ENCODE measurements at regions not wholly inside any gene's neighbourhood (a gene's known extent, or its start where the extent isn't known, plus 50 kb on each side); places are given as distances from the start of the nearest gene placed in this dataset.

DNA sequence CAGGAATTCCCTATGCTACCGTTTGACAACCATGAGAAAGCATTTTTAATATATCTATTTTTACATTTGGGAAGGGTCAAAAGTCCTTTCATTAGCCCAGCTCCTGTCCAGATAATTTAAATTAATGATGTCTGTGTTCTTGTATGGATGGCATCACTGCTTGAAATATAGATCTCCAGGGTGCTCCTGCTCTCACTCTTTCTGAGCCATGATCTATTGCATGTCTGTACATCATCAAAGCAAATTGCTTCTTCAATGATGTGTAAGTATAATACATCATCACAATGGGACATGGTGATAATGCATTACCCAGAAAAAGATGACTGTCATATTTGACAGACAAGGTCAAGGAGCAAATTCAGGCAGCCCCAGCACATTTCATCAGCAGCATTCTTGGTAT, 223.6 kb upstream of the CNTN6 start:
- H3K18ac ChIP-seq (ENCODE audit: extremely low read depth, low read length) = no peak overlapping the region
- WGBS, 2 experiments (ENCODE audit: extremely low coverage in 1 of 2, insufficient coverage in 1 of 2, insufficient read length in 1 of 2, insufficient replicate concordance in 2 of 2, low coverage in 1 of 2, low lambda C conversion rate in 2 of 2, missing lambda C conversion rate in 1 of 2) = 83% methylated on average over 1 of the region's 1 CpG; no CpG with 5 or more reads in 1 of the 2 experiments

More for the DNA sequence above, 223.6 kb upstream of the CNTN6 start:
- no peaks in the 10 kb centered on the region for H3K9me3 ChIP-seq (ENCODE audit: insufficient read depth in 2 of 2, low read depth in 1 of 2, low read length in 1 of 2)
- no peaks in the 10 kb centered on the region for H4K20me1 ChIP-seq (replicated peaks in 1 of 2; ENCODE audit: control insufficient read depth in 1 of 2, insufficient read depth in 2 of 2, low read length in 2 of 2)
- H4K8ac ChIP-seq (ENCODE audit: extremely low read depth, insufficient read depth, low read length) = no peak overlapping the region
- no peak overlapping the region for H2BK12ac ChIP-seq (ENCODE audit: low read depth, low read length)
- H3K23me2 ChIP-seq (ENCODE audit: low read depth, low read length) = no peaks in the 10 kb centered on the region
- H2AFZ ChIP-seq (ENCODE audit: low read length) = 0 out of 2 replicates have a peak overlapping the region, but pooled peaks have one; percentile 2
- H4K91ac ChIP-seq (replicated peaks; ENCODE audit: insufficient read length, low read length) = no peak overlapping the region
- no peak overlapping the region for H2BK15ac ChIP-seq (ENCODE audit: low read length)
- no peak overlapping the region for H3K9ac ChIP-seq (replicated peaks in 1 of 4; ENCODE audit: extremely low read depth in 1 of 4, low read depth in 3 of 4, low read length in 3 of 4)
- H3K56ac ChIP-seq (replicated peaks; ENCODE audit: insufficient read length, low read depth, low read length) = no peak overlapping the region
- CTCF ChIA-PET (ENCODE audit: partially characterized antibody) = interaction anchor here (0.7 to 1.2 kb wide), 2 partner anchors 9 to 127 kb away, joined by 3 to 4 read pairs; no protein-coding TSS in a partner anchor
- no peaks in the 10 kb centered on the region for H3K36me3 ChIP-seq (ENCODE audit: control insufficient read depth in 2 of 4, insufficient read depth in 4 of 4, low read length in 3 of 4)
- no peak overlapping the region for H3K27ac ChIP-seq (ENCODE audit: low read depth, low read length)
- no peak overlapping the region for H3K4me2 ChIP-seq (ENCODE audit: insufficient read depth in 1 of 2, low read depth in 2 of 2, low read length in 2 of 2)
- H3K4me1 ChIP-seq (replicated peaks in 1 of 4; ENCODE audit: control insufficient read depth in 3 of 4, insufficient read depth in 4 of 4, low read length in 3 of 4) = no peaks in the 10 kb centered on the region; a peak in 1 of 7 replicates
- H2BK120ac ChIP-seq (replicated peaks; ENCODE audit: low read depth, low read length) = no peak overlapping the region
- DNase-seq (ENCODE audit: low read depth in 1 of 2, low spot score in 2 of 2) (no peak), FAIRE-seq (no peak)
- no peak overlapping the region for H4K5ac ChIP-seq (ENCODE audit: insufficient read length, low read depth, low read length)
- H3K4ac ChIP-seq (replicated peaks; ENCODE audit: insufficient read length, low read depth, low read length) = no peak overlapping the region
- H2BK5ac ChIP-seq (ENCODE audit: low read depth, low read length) = no peak overlapping the region
- H2AK5ac ChIP-seq (ENCODE audit: low read depth, low read length) = no peak overlapping the region
- TF ChIP-seq CEBPB (IDR thresholded peaks at IDR 0.05; ENCODE audit: low read depth, low read length) (no peak), SRF (IDR thresholded peaks at IDR 0.05; ENCODE audit: low read depth, low read length) (no peak), HDAC6 (IDR thresholded peaks at IDR 0.05; ENCODE audit: low read depth, low read length) (no peak), TAF1 (IDR thresholded peaks at IDR 0.05; ENCODE audit: low read depth, low read length) (no peak), EZH2 (IDR thresholded peaks at IDR 0.05; ENCODE audit: low read depth, low read length, severe bottlenecking) (no peak), SIRT6 (IDR thresholded peaks at IDR 0.05; ENCODE audit: low read length) (no peak), SIX5 (IDR thresholded peaks at IDR 0.05; ENCODE audit: low read depth, low read length) (no peak), FOSL1 (IDR thresholded peaks at IDR 0.05; ENCODE audit: insufficient read depth, low read depth, low read length) (no peak), MAFK (IDR thresholded peaks at IDR 0.05; ENCODE audit: low read depth, low read length) (no peak), TCF12 (IDR thresholded peaks at IDR 0.05; ENCODE audit: low read depth, low read length) (no peak), POU5F1 (IDR thresholded peaks at IDR 0.05; ENCODE audit: low read depth, low read length) (no peak), GTF2F1 (IDR thresholded peaks at IDR 0.05; ENCODE audit: borderline replicate concordance, low read depth, low read length) (no peak), SAP30 (IDR thresholded peaks at IDR 0.05; ENCODE audit: insufficient read depth, insufficient replicate concordance, low read length) (no peak), POLR2AphosphoS5 (IDR thresholded peaks at IDR 0.05; ENCODE audit: low read depth, low read length) (no peak), POLR2A (IDR thresholded peaks at IDR 0.05; ENCODE audit: control extremely low read depth in 1 of 2, low read depth in 2 of 2, low read length in 2 of 2) (no peak)
- TF ChIP-seq, protein P1, sequence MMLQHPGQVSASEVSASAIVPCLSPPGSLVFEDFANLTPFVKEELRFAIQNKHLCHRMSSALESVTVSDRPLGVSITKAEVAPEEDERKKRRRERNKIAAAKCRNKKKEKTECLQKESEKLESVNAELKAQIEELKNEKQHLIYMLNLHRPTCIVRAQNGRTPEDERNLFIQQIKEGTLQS (IDR thresholded peaks at IDR 0.05; ENCODE audit: insufficient read depth, low read depth, low read length) = no peak
- no peak overlapping the region for H2BK20ac ChIP-seq (ENCODE audit: low read length)
- no peak overlapping the region for H3K23ac ChIP-seq (ENCODE audit: insufficient read length)
- H3K4me3 ChIP-seq (ENCODE audit: extremely low read depth in 1 of 4, insufficient read depth in 2 of 4, low read depth in 3 of 4, low read length in 4 of 4) = no peak overlapping the region
- POLR2A ChIA-PET (ENCODE audit: partially characterized antibody) = no interaction called here
- H3K27me3 ChIP-seq (replicated peaks in 1 of 4; ENCODE audit: control insufficient read depth in 3 of 4, extremely low read depth in 1 of 4, insufficient read depth in 3 of 4, low read length in 3 of 4) = no peaks in the 10 kb centered on the region
- H3K79me1 ChIP-seq (ENCODE audit: low read depth, low read length) = no peaks in the 10 kb centered on the region
- no peaks in the 10 kb centered on the region for H3K79me2 ChIP-seq (ENCODE audit: control insufficient read depth in 1 of 2, insufficient read depth in 2 of 2, low read length in 2 of 2)
- H3K14ac ChIP-seq (ENCODE audit: insufficient read length) = no peak overlapping the region

All from H1 (cell line).